ENCODE measurements at regions not wholly inside any gene's neighbourhood (a gene's known extent, or its start where the extent isn't known, plus 50 kb on each side); places are given as distances from the start of the nearest gene placed in this dataset.
"Not testable (repeated sequence)": the region's sequence is repeated elsewhere in the genome, so short reads cannot be mapped to it uniquely, and the experiment has no call there.

DNA sequence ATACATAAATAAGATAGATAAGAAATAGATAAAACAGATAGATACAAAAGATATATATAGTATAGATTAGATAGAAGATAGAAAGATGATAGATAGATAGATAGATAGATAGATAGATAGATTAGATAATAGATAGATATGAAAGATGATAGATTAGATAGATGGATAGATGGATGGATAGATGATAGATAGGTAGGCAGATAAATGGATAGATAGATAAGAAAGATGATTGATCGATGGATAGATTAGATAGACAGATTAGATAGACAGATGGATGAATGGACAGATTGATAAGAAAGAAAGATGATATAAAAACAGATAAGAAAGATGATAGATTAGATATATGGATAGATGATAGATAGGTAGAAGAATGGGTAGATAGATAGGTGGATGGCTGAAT is 90.3 kb downstream of the SMIM20 start:
- Histone ChIP-seq H3K36me3 (ENCODE audit: insufficient read depth, low read length) (no peaks in the 10 kb centered on the region), H3K4me2 (ENCODE audit: low read length) (no peak overlapping the region), H3K4me1 (ENCODE audit: control insufficient read depth, insufficient read depth, low read length) (peaks cover 6% of the 10 kb centered on the region), H3K27me3 (ENCODE audit: control insufficient read depth, insufficient read depth, low read length) (peaks cover 21% of the 10 kb centered on the region), H3K4me3 (ENCODE audit: low read length) (no peak overlapping the region), H3K9ac (ENCODE audit: low read depth, low read length) (no peak overlapping the region), H3K9me3 (replicated peaks; ENCODE audit: low read length) (no peaks in the 10 kb centered on the region)

- H3K9ac ChIP-seq (ENCODE audit: low read depth, low read length) = no peak overlapping the region
- no peaks in the 10 kb centered on the region for H3K9me3 ChIP-seq (replicated peaks; ENCODE audit: low read length)
- no peak overlapping the region for H3K4me2 ChIP-seq (ENCODE audit: low read length)
- H3K36me3 ChIP-seq (ENCODE audit: insufficient read depth, low read length) = no peaks in the 10 kb centered on the region
- peaks cover 25% of the 10 kb centered on the region for H3K27me3 ChIP-seq (ENCODE audit: control insufficient read depth, insufficient read depth, low read length)
- no peak overlapping the region for H3K4me3 ChIP-seq (ENCODE audit: low read length)
- H3K4me1 ChIP-seq (ENCODE audit: control insufficient read depth, insufficient read depth, low read length) = peaks cover 2% of the 10 kb centered on the region
Observed at GRCh38 chr4:26005764-26006163, 91.7 kb downstream of the SMIM20 start.

DNA sequence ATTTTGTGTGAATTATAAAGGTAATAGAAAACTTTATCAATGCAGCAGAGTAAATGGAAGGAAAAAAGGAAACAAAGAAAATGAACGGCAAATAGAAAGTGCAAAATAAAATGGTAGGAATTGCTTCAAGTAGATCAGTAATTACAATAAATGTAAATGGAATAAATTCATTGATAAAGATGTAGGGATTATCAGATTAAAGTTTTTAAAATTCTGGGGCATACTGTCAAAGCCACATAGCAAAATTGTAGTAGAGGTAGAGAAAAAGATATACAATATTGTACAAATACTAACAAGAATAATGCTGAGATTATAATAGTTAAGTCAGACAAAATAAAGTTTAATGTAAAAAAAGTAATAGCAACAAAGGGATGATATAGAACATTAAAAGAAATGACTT is 94.7 kb downstream of the SMIM20 start:
- Histone ChIP-seq H3K27me3 (ENCODE audit: control insufficient read depth, insufficient read depth, low read length) (peaks cover 40% of the 10 kb centered on the region), H3K36me3 (ENCODE audit: insufficient read depth, low read length) (no peaks in the 10 kb centered on the region), H3K4me1 (ENCODE audit: control insufficient read depth, insufficient read depth, low read length) (no peaks in the 10 kb centered on the region), H3K9me3 (replicated peaks; ENCODE audit: low read length) (no peaks in the 10 kb centered on the region), H3K4me3 (ENCODE audit: low read length) (no peak overlapping the region), H3K9ac (ENCODE audit: low read depth, low read length) (no peak overlapping the region), H3K4me2 (ENCODE audit: low read length) (no peak overlapping the region)

DNA sequence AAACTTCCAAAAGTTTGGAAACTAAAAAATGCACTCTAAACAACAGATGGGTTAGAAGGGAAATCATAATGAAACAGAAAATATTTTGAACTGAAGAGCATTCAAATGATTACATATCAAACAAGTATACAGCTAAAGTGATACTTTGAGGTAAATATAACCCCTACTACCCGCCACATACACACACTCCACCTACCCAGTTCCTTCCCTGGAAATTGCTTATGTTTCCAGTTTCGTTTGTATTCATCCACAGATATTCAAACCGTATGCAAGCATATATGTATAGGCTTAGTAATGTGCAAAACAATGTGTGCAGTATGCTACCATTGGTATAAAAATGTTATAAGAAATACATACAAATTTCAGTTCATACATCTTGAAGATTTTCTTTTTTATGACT is 95.5 kb downstream of the SMIM20 start:
- Histone ChIP-seq H3K27me3 (ENCODE audit: control insufficient read depth, insufficient read depth, low read length) (peaks cover 37% of the 10 kb centered on the region), H3K4me2 (ENCODE audit: low read length) (no peak overlapping the region)

DNA sequence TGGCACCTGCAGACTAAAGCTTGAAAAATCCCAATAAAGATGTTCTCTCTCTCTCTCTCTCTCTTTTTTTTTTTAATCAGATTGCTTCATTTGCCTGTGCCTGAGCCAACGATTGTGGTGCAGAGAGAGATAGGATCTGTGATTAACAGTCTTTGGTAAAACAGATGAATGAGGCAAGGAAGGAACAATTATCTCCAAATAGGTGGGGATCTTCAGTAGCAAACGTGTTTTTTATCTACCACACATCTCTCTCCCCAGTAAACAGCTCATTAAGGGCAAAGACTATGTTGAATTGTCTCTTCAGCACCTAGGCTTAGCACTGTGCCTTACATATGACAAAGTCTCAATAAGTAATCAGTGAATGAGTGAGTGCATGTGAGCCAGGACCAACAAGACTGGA is 96.3 kb downstream of the SMIM20 start:
- Histone ChIP-seq H3K4me1 (ENCODE audit: control insufficient read depth, insufficient read depth, low read length) (peaks cover 10% of the 10 kb centered on the region), H3K27me3 (ENCODE audit: control insufficient read depth, insufficient read depth, low read length) (peaks cover 30% of the 10 kb centered on the region), H3K9me3 (replicated peaks; ENCODE audit: low read length) (no peaks in the 10 kb centered on the region), H3K36me3 (ENCODE audit: insufficient read depth, low read length) (no peaks in the 10 kb centered on the region), H3K4me2 (ENCODE audit: low read length) (no peak overlapping the region), H3K4me3 (ENCODE audit: low read length) (no peak overlapping the region), H3K9ac (ENCODE audit: low read depth, low read length) (no peak overlapping the region)

More for the DNA sequence above, 95.5 kb downstream of the SMIM20 start:
- H3K36me3 ChIP-seq (ENCODE audit: insufficient read depth, low read length) = no peaks in the 10 kb centered on the region
- no peak overlapping the region for H3K9ac ChIP-seq (ENCODE audit: low read depth, low read length)
- no peak overlapping the region for H3K4me3 ChIP-seq (ENCODE audit: low read length)
- H3K9me3 ChIP-seq (replicated peaks; ENCODE audit: low read length) = no peaks in the 10 kb centered on the region
- H3K4me1 ChIP-seq (ENCODE audit: control insufficient read depth, insufficient read depth, low read length) = peaks cover 2% of the 10 kb centered on the region

DNA sequence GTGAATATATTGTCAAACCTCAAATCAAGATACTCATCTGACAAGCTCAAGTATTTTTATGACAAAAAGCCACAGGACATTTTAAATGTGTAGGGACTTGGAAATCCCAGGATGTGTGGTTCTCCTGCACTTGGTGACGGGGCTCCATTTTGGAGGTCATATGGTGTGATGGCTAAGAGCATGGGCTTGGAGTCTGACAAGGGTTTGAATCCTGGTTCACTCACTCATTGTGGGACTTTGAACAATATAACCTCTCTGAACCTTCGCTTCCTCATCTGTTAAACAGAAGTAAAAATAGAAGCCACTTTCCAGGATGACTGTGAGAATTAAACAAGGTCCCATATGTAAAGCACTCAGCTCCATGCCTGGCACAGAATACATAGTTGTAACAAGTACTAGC is 99.6 kb downstream of the SMIM20 start:
- Histone ChIP-seq H3K36me3 (ENCODE audit: insufficient read depth, low read length) (no peaks in the 10 kb centered on the region), H3K9ac (ENCODE audit: low read depth, low read length) (no peak overlapping the region), H3K27me3 (ENCODE audit: control insufficient read depth, insufficient read depth, low read length) (peaks cover 22% of the 10 kb centered on the region), H3K4me3 (ENCODE audit: low read length) (no peak overlapping the region), H3K4me2 (ENCODE audit: low read length) (no peak overlapping the region), H3K9me3 (replicated peaks; ENCODE audit: low read length) (no peaks in the 10 kb centered on the region), H3K4me1 (ENCODE audit: control insufficient read depth, insufficient read depth, low read length) (peaks cover 18% of the 10 kb centered on the region)

DNA sequence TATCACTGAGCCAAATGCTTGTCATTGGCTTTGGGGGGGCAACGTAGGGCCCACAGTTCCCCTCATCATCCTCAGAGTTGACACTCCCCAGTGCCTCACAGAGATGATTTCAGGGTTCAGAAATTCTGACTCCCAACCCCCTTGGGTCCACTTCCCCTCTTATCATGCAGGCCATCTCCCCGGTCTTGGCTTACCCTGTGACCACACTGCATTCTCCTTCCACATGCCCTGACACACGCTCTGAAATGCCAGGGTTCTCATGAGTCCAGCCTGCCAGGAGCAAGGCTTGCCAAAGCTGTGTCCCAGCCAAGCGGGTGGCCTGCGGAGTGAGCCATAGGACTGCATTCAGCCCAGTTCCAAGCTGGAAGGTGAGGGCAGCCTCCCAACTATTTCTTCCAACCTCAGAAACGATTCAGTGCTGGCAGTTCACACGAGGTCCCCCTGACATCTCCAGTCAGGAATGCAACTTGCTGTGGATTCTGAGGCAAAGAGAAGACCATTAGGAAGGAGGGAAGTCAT is 101.2 kb downstream of the SMIM20 start:
- Histone ChIP-seq H3K9ac (ENCODE audit: low read depth, low read length) (peak overlapping the region; percentile 16), H3K4me3 (ENCODE audit: low read length) (no peak overlapping the region), H3K9me3 (replicated peaks; ENCODE audit: low read length) (no peaks in the 10 kb centered on the region), H3K27me3 (ENCODE audit: control insufficient read depth, insufficient read depth, low read length) (peaks cover 22% of the 10 kb centered on the region), H3K4me1 (ENCODE audit: control insufficient read depth, insufficient read depth, low read length) (peaks cover 26% of the 10 kb centered on the region), H3K36me3 (ENCODE audit: insufficient read depth, low read length) (no peaks in the 10 kb centered on the region), H3K4me2 (ENCODE audit: low read length) (peak overlapping the region; percentile 14)

DNA sequence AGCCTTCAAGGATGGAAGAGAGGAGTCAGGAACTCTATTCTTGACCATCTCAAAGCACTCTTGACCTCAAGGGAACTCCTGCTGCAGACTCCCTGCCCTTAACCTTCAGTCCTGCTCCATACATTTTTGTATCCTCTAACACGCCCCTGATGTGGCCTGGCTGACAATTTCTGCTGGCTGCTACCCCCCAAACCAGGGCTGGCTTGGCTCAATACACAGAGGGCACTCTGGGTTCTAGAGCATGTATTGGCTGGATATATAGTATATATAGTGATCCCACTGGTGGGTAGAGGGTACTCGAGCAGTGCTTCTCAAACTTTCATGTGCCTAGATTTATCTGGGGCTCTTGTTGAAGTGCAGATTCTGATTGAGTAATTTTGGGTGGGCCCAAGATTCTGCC is 101.9 kb downstream of the SMIM20 start:
- Histone ChIP-seq H3K36me3 (ENCODE audit: insufficient read depth, low read length) (no peaks in the 10 kb centered on the region), H3K9ac (ENCODE audit: low read depth, low read length) (peak overlapping the region; percentile 30), H3K9me3 (replicated peaks; ENCODE audit: low read length) (no peaks in the 10 kb centered on the region), H3K4me3 (ENCODE audit: low read length) (no peak overlapping the region), H3K27me3 (ENCODE audit: control insufficient read depth, insufficient read depth, low read length) (peaks cover 18% of the 10 kb centered on the region), H3K4me1 (ENCODE audit: control insufficient read depth, insufficient read depth, low read length) (peaks cover 33% of the 10 kb centered on the region), H3K4me2 (ENCODE audit: low read length) (peak overlapping the region; percentile 14)

GRCh38 chr4:26017531-26017930 is 103.5 kb downstream of the SMIM20 start:
- Histone ChIP-seq H3K4me3 (ENCODE audit: low read length) (no peak overlapping the region), H3K27me3 (ENCODE audit: control insufficient read depth, insufficient read depth, low read length) (peaks cover 10% of the 10 kb centered on the region), H3K36me3 (ENCODE audit: insufficient read depth, low read length) (no peaks in the 10 kb centered on the region), H3K9ac (ENCODE audit: low read depth, low read length) (no peak overlapping the region), H3K9me3 (replicated peaks; ENCODE audit: low read length) (no peaks in the 10 kb centered on the region), H3K4me1 (ENCODE audit: control insufficient read depth, insufficient read depth, low read length) (peaks cover 48% of the 10 kb centered on the region), H3K4me2 (ENCODE audit: low read length) (no peak overlapping the region)

- not testable (repeated sequence) for H3K9me3 ChIP-seq (replicated peaks; ENCODE audit: low read length); H3K4me3 ChIP-seq (ENCODE audit: low read length); H3K9ac ChIP-seq (ENCODE audit: low read depth, low read length); H3K36me3 ChIP-seq (ENCODE audit: insufficient read depth, low read length); H3K27me3 ChIP-seq (ENCODE audit: control insufficient read depth, insufficient read depth, low read length); H3K4me2 ChIP-seq (ENCODE audit: low read length)
- H3K4me1 ChIP-seq (ENCODE audit: control insufficient read depth, insufficient read depth, low read length) = peaks cover 54% of the 10 kb centered on the region
Observed at GRCh38 chr4:26017961-26018700, 104.1 kb downstream of the SMIM20 start.

DNA sequence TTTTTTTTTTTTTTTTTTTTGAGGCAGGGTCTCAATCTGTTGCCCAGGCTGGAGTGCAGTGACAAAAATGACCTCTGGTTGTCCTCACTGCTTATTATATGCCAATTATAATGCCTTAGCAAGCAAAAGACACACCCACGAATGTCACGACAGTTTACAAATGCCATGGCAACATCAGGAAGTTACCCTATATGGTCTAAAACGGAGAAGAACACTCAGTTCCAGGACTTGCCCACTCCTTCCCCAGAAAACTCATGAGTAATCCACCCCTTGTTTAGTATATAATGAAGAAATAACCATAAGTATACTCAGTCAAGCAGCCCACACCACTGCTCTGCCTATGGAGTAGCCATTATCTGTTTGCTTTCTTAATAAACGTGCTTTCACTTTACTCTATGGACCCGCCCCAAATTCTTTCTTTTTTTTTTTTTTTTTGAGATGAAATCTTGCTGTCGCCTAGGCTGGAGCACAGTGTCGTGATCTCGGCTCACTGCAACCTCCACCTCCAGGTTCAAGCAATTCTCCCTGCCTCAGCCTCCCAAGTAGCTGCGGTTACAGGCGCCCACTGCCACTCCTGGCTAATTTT is 106.2 kb downstream of the SMIM20 start:
- H3K4me3 ChIP-seq (ENCODE audit: low read length) = no peak overlapping the region
- H3K9me3 ChIP-seq (replicated peaks; ENCODE audit: low read length) = no peaks in the 10 kb centered on the region
- peaks cover 51% of the 10 kb centered on the region for H3K4me1 ChIP-seq (ENCODE audit: control insufficient read depth, insufficient read depth, low read length)
- H3K9ac ChIP-seq (ENCODE audit: low read depth, low read length) = peak overlapping the region; percentile 63
- H3K27me3 ChIP-seq (ENCODE audit: control insufficient read depth, insufficient read depth, low read length) = no peaks in the 10 kb centered on the region
- H3K36me3 ChIP-seq (ENCODE audit: insufficient read depth, low read length) = no peaks in the 10 kb centered on the region
- H3K4me2 ChIP-seq (ENCODE audit: low read length) = peak overlapping the region; percentile 75

DNA sequence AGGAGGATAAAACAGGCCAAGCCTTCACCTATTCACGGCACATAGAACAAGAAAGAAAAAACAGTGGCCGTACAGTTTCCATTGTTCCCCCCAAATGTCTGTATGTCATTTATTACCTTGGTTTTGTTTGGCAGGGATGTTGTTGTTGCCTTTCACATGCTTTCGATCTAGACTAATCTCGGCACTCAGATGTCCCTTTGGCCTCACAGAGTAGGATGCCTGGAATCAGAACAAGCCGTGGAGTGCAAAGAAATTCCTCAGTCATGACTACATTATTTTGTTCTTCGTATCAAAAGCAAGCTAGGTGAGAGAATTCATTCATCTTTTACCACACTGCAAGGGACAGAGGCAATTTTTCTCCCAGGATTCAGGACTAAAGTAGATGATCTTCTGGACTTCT is 106.9 kb downstream of the SMIM20 start:
- Histone ChIP-seq H3K4me1 (ENCODE audit: control insufficient read depth, insufficient read depth, low read length) (peaks cover 44% of the 10 kb centered on the region), H3K4me2 (ENCODE audit: low read length) (peak overlapping the region; percentile 75), H3K9ac (ENCODE audit: low read depth, low read length) (peak overlapping the region; percentile 63), H3K27me3 (ENCODE audit: control insufficient read depth, insufficient read depth, low read length) (peaks cover 1% of the 10 kb centered on the region), H3K4me3 (ENCODE audit: low read length) (no peak overlapping the region), H3K9me3 (replicated peaks; ENCODE audit: low read length) (no peaks in the 10 kb centered on the region), H3K36me3 (ENCODE audit: insufficient read depth, low read length) (no peaks in the 10 kb centered on the region)

All from skeletal muscle satellite cell (primary cell).